Gastrocnemius medialis (tissue), 4 donors: ENCODE measurements at regions not wholly inside any gene's neighbourhood (a gene's known extent, or its start where the extent isn't known, plus 50 kb on each side); places are given as distances from the start of the nearest gene placed in this dataset.

Experiments
- CTCF ChIP-seq, 5 experiments: fragments of 450-650 bp in 3 of 5; fragments of 200-600 bp in 2 of 5; sonication (generic) in 2 of 5; IDR thresholded peaks in 4 of 5; conservative IDR thresholded peaks in 1 of 5; 1 replicate in 4 of 5; 2 replicates in 1 of 5; pipeline ENCODE4 v1.5.1; 2016 to 2019; ENCODE audit warnings: antibody characterized with exemption in 5 of 5, mild to moderate bottlenecking in 3 of 5, moderate library complexity in 3 of 5
- POLR2A ChIP-seq, 2 donors: fragments of 450-650 bp; IDR thresholded peaks; one replicate each; pipeline ENCODE4 v1.6.1; 2017; ENCODE audit warnings: antibody characterized with exemption in 2 of 2, mild to moderate bottlenecking in 2 of 2, moderate library complexity in 2 of 2

- TF ChIP-seq CTCF (IDR thresholded peaks at IDR 0.05 in 4 of 5, conservative IDR thresholded peaks at IDR 0.05 in 1 of 5) (no peak), POLR2A (IDR thresholded peaks at IDR 0.05) (no peak)
Observed at GRCh38 chr14:87799400-87799799, 193.6 kb downstream of the GALC start.
